Activated naive CD8-positive, alpha-beta T cell treated with anti-CD3 and anti-CD28 coated beads, Interleukin-2, amount 10 ng/mL, durations not matched to agents 7 days and 5 days (primary cell): ENCODE measurements at regions not wholly inside any gene's neighbourhood (a gene's known extent, or its start where the extent isn't known, plus 50 kb on each side); places are given as distances from the start of the nearest gene placed in this dataset.
"Not testable (repeated sequence)": the region's sequence is repeated elsewhere in the genome, so short reads cannot be mapped to it uniquely, and the experiment has no call there.

Source experiments
- ATAC-seq: fragments of 150-1000 bp; cut with Tn5 transposase; one replicate; pipeline ENCODE4 v1.10.0; 2021; ENCODE audit warnings: low read depth, moderate library complexity
- POLR2A ChIA-PET: fragments of 350-600 bp; sonication (Branson Sonifier 250); formaldehyde crosslinking; loops from one replicate; lab custom pipeline; 2021; ENCODE audit warnings: antibody characterized with exemption; lab: Charles Lee
- DNase-seq: peaks from one replicate; pipeline ENCODE4 v3.0.0; 2021
- H3K27ac Mint-ChIP-seq: one replicate; pipeline ENCODE4 v1.8.0; 2022; ENCODE audit warnings: mild to moderate bottlenecking, mixed read lengths
- H3K27me3 Mint-ChIP-seq: one replicate; pipeline ENCODE4 v1.8.0; 2022; ENCODE audit warnings: mild to moderate bottlenecking, moderate library complexity, mixed read lengths
- H3K36me3 Mint-ChIP-seq: one replicate; pipeline ENCODE4 v1.8.0; 2021; ENCODE audit warnings: mild to moderate bottlenecking, mixed read lengths
- H3K4me1 Mint-ChIP-seq: one replicate; pipeline ENCODE4 v1.8.0; 2021; ENCODE audit warnings: mixed read lengths
- H3K4me3 Mint-ChIP-seq: one replicate; pipeline ENCODE4 v1.8.0; 2022; ENCODE audit warnings: mild to moderate bottlenecking, moderate library complexity, mixed read lengths
- H3K9me3 Mint-ChIP-seq: one replicate; pipeline ENCODE4 v1.8.0; 2021; ENCODE audit warnings: mixed read lengths

- Mint-ChIP-seq H3K4me3 (no peak overlapping the region), H3K9me3 (no peaks in the 10 kb centered on the region), H3K27ac (no peak overlapping the region), H3K36me3 (no peaks in the 10 kb centered on the region), H3K4me1 (no peaks in the 10 kb centered on the region), H3K27me3 (no peaks in the 10 kb centered on the region)
- ATAC-seq (no peak), DNase-seq (no peak)
- POLR2A ChIA-PET, result no interaction called here
These were observed 749.8 kb upstream of the SGO1 start for GRCh38 chr3:20935791-20936190.

- H3K36me3 Mint-ChIP-seq, result no peaks in the 10 kb centered on the region
- no peaks in the 10 kb centered on the region for H3K4me1 Mint-ChIP-seq
- H3K9me3 Mint-ChIP-seq, result peaks cover 3% of the 10 kb centered on the region
- H3K4me3 Mint-ChIP-seq, result no peak overlapping the region
- POLR2A ChIA-PET, result no interaction called here
- DNase-seq, result no peak
- H3K27ac Mint-ChIP-seq, result no peak overlapping the region
- no peaks in the 10 kb centered on the region for H3K27me3 Mint-ChIP-seq
- no peak for ATAC-seq
These were observed 745.8 kb upstream of the SGO1 start for GRCh38 chr3:20931834-20932233.

- no peak for ATAC-seq
- DNase-seq, result no peak
- Mint-ChIP-seq H3K9me3 (peaks cover 3% of the 10 kb centered on the region), H3K27ac (no peak overlapping the region), H3K4me1 (no peaks in the 10 kb centered on the region), H3K4me3 (no peak overlapping the region), H3K36me3 (no peaks in the 10 kb centered on the region), H3K27me3 (no peaks in the 10 kb centered on the region)
- POLR2A ChIA-PET, result no interaction called here
These were observed 744.0 kb upstream of the SGO1 start for GRCh38 chr3:20930034-20930433.

- H3K27ac Mint-ChIP-seq, result no peak overlapping the region
- DNase-seq, result no peak
- H3K36me3 Mint-ChIP-seq, result no peaks in the 10 kb centered on the region
- POLR2A ChIA-PET, result no interaction called here
- no peaks in the 10 kb centered on the region for H3K27me3 Mint-ChIP-seq
- no peaks in the 10 kb centered on the region for H3K4me1 Mint-ChIP-seq
- H3K9me3 Mint-ChIP-seq, result peaks cover 6% of the 10 kb centered on the region
- ATAC-seq, result no peak
- no peak overlapping the region for H3K4me3 Mint-ChIP-seq
These were observed 738.8 kb upstream of the SGO1 start for GRCh38 chr3:20924646-20925385.

GRCh38 chr3:20921112-20921511, 735.1 kb upstream of the SGO1 start:
- H3K27ac Mint-ChIP-seq, ATAC-seq, H3K27me3 Mint-ChIP-seq, H3K4me1 Mint-ChIP-seq, DNase-seq, H3K36me3 Mint-ChIP-seq, POLR2A ChIA-PET, H3K4me3 Mint-ChIP-seq: not testable (repeated sequence)
- H3K9me3 Mint-ChIP-seq, result peaks cover 13% of the 10 kb centered on the region

GRCh38 chr3:20916951-20917606, 731.1 kb upstream of the SGO1 start:
- Mint-ChIP-seq H3K4me3 (no peak overlapping the region), H3K36me3 (no peaks in the 10 kb centered on the region), H3K27me3 (no peaks in the 10 kb centered on the region), H3K9me3 (peaks cover 13% of the 10 kb centered on the region), H3K27ac (no peak overlapping the region), H3K4me1 (no peaks in the 10 kb centered on the region)
- DNase-seq, result no peak
- POLR2A ChIA-PET, result no interaction called here
- ATAC-seq, result no peak

GRCh38 chr3:20914310-20914709, 728.3 kb upstream of the SGO1 start:
- no peak overlapping the region for H3K27ac Mint-ChIP-seq
- DNase-seq (no peak), ATAC-seq (no peak)
- no peak overlapping the region for H3K4me3 Mint-ChIP-seq
- H3K4me1 Mint-ChIP-seq, result no peaks in the 10 kb centered on the region
- no peaks in the 10 kb centered on the region for H3K36me3 Mint-ChIP-seq
- peaks cover 8% of the 10 kb centered on the region for H3K9me3 Mint-ChIP-seq
- POLR2A ChIA-PET, result no interaction called here
- H3K27me3 Mint-ChIP-seq, result no peaks in the 10 kb centered on the region

- Mint-ChIP-seq H3K27ac (no peak overlapping the region), H3K27me3 (no peaks in the 10 kb centered on the region), H3K9me3 (peaks cover 4% of the 10 kb centered on the region), H3K36me3 (no peaks in the 10 kb centered on the region), H3K4me1 (no peaks in the 10 kb centered on the region), H3K4me3 (no peak overlapping the region)
- no peak for ATAC-seq
- POLR2A ChIA-PET, result no interaction called here
- DNase-seq, result no peak
These were observed 726.4 kb upstream of the SGO1 start for GRCh38 chr3:20912406-20912805.

- no peak overlapping the region for H3K27ac Mint-ChIP-seq
- H3K4me1 Mint-ChIP-seq, result no peaks in the 10 kb centered on the region
- H3K36me3 Mint-ChIP-seq, result no peaks in the 10 kb centered on the region
- H3K4me3 Mint-ChIP-seq, result no peak overlapping the region
- DNase-seq (no peak), ATAC-seq (no peak)
- no peaks in the 10 kb centered on the region for H3K9me3 Mint-ChIP-seq
- POLR2A ChIA-PET, result no interaction called here
- H3K27me3 Mint-ChIP-seq, result no peaks in the 10 kb centered on the region
These were observed 723.5 kb upstream of the SGO1 start for GRCh38 chr3:20909511-20909910.

- no peak for ATAC-seq
- Mint-ChIP-seq H3K9me3 (peaks cover 1% of the 10 kb centered on the region), H3K4me3 (no peak overlapping the region), H3K36me3 (no peaks in the 10 kb centered on the region), H3K4me1 (no peaks in the 10 kb centered on the region), H3K27ac (no peak overlapping the region), H3K27me3 (no peaks in the 10 kb centered on the region)
- POLR2A ChIA-PET, result no interaction called here
- no peak for DNase-seq
These were observed 719.3 kb upstream of the SGO1 start for GRCh38 chr3:20905210-20905805.

GRCh38 chr3:20904671-20905070, 718.7 kb upstream of the SGO1 start:
- Mint-ChIP-seq H3K9me3 (peaks cover 3% of the 10 kb centered on the region), H3K36me3 (no peaks in the 10 kb centered on the region), H3K4me1 (peaks cover 2% of the 10 kb centered on the region), H3K27me3 (no peaks in the 10 kb centered on the region), H3K4me3 (no peak overlapping the region), H3K27ac (no peak overlapping the region)
- POLR2A ChIA-PET, result no interaction called here
- ATAC-seq (no peak), DNase-seq (no peak)

GRCh38 chr3:20898962-20899361, 713.0 kb upstream of the SGO1 start:
- Mint-ChIP-seq H3K27ac (no peak overlapping the region), H3K36me3 (no peaks in the 10 kb centered on the region), H3K4me1 (peaks cover 2% of the 10 kb centered on the region), H3K27me3 (no peaks in the 10 kb centered on the region), H3K9me3 (peaks cover 9% of the 10 kb centered on the region), H3K4me3 (no peak overlapping the region)
- DNase-seq, result no peak
- POLR2A ChIA-PET, result no interaction called here
- ATAC-seq, result no peak

- Mint-ChIP-seq H3K4me1 (no peaks in the 10 kb centered on the region), H3K4me3 (no peak overlapping the region), H3K9me3 (peaks cover 8% of the 10 kb centered on the region), H3K27me3 (no peaks in the 10 kb centered on the region), H3K27ac (no peak overlapping the region), H3K36me3 (no peaks in the 10 kb centered on the region)
- DNase-seq (no peak), ATAC-seq (no peak)
- POLR2A ChIA-PET, result no interaction called here
These were observed 704.1 kb upstream of the SGO1 start for GRCh38 chr3:20890111-20890519.

- no peak for DNase-seq
- Mint-ChIP-seq H3K4me3 (no peak overlapping the region), H3K27me3 (no peaks in the 10 kb centered on the region), H3K4me1 (no peaks in the 10 kb centered on the region), H3K9me3 (peaks cover 7% of the 10 kb centered on the region), H3K27ac (no peak overlapping the region), H3K36me3 (no peaks in the 10 kb centered on the region)
- POLR2A ChIA-PET, result no interaction called here
- ATAC-seq, result no peak
These were observed 692.7 kb upstream of the SGO1 start for GRCh38 chr3:20878691-20879090.
